GM21390 (cell line): ENCODE measurements at regions not wholly inside any gene's neighbourhood (a gene's known extent, or its start where the extent isn't known, plus 50 kb on each side); places are given as distances from the start of the nearest gene placed in this dataset.

Experiments used
- ATAC-seq: cut with Tn5 transposase; IDR thresholded peaks from one replicate; pipeline ENCODE4 v1.9.1; 2021; ENCODE audit not compliant: unreplicated experiment

- ATAC-seq, result no peak
These were observed 1451.0 kb upstream of the IGFBP7 start for GRCh38 chr4:58561170-58561569.

DNA sequence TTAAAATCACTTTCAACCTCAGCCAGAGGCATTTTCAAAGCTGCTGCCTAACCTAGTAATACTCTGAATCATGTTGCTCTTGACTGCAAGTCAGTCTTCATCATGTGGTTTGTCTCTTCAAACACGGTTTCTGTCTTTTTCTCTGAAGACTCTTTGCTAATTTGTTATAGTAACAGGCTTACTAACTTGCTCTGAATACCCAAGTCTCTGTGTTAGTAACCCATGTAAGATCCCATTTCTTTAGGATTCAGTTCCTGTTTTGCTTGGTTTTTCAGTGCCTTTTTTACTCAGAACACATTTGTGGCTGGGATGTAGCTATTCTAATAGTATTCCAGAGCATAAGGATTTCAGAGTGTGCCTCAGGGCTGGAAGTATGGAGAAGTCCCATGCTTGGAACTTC, 1450.6 kb upstream of the IGFBP7 start:
- ATAC-seq, result no peak

GRCh38 chr4:58553679-58554078, 1443.5 kb upstream of the IGFBP7 start:
- no peak for ATAC-seq

GRCh38 chr4:58553031-58553430, 1442.8 kb upstream of the IGFBP7 start:
- ATAC-seq, result no peak

DNA sequence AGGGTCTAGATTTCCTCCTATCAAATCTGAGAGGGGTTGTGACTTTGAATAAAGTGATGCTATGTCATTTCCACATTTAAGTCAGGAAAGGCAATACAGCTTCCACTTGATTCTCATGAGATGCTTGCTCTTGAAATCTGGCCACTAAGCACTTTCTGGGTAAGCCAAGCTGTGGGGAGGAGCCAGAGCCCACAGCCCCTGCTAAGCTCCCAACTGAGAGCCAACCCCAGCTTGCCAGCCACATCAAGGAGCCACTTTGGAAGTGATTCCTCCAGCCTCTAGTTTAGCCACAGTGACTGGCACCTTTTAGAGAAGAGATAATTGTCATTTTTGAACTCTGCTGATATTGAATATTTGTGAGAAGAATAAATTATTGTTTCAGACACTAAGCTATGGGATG, 1441.5 kb upstream of the IGFBP7 start:
- ATAC-seq, result no peak

- ATAC-seq, result no peak
These were observed 1433.3 kb upstream of the IGFBP7 start for GRCh38 chr4:58543465-58543864.

- ATAC-seq, result no peak
These were observed 1431.7 kb upstream of the IGFBP7 start for GRCh38 chr4:58541926-58542325.

DNA sequence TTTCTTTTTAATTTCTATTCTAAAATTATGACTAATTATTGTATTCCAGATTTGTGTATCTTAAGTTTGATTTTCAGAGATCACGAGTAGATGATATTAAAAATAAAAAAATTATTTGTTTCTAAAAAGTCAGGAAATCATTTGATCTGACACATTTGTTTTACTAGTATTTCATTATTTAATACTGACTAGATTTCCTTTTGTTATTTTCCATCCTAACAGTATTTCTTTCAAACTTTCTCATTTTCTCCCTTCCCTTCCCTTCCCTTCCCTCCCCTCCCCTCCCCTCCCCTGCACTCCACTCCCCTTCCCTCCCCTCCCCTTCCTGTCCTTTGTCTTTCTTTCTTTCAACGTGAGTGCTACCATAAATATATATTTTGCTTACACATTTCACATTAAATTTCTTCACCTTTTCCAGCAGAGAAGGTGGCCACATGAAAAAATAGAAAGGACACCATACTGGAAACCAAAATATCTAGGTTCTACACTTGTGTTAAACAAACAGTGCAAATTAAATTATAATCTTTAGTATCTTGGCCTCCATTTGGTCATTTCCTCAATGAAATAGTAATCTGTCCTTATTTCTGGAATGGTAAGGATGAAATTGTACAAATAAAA, 1412.7 kb upstream of the IGFBP7 start:
- no peak for ATAC-seq

GRCh38 chr4:58515226-58515625, 1405.0 kb upstream of the IGFBP7 start:
- no peak for ATAC-seq

DNA sequence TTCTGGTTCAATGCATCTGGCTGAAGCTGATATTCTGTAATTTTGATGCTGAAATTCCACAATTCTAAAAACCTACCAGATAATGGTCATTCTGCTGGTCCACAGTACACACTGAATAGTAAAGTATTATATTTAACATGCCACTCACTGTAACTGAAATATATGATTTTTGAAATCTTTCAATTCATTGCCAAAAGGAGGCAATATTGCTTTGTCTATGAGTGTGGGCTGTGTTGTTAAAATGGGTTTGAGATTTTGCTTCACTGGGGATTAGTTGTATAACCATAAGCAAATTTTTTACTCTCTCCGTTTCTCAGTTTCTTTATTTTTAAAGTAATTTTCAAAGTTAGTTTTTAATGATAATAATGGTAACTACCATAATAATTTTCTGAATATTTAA, 1404.1 kb upstream of the IGFBP7 start:
- ATAC-seq, result no peak

GRCh38 chr4:58510652-58511051, 1400.5 kb upstream of the IGFBP7 start:
- no peak for ATAC-seq

DNA sequence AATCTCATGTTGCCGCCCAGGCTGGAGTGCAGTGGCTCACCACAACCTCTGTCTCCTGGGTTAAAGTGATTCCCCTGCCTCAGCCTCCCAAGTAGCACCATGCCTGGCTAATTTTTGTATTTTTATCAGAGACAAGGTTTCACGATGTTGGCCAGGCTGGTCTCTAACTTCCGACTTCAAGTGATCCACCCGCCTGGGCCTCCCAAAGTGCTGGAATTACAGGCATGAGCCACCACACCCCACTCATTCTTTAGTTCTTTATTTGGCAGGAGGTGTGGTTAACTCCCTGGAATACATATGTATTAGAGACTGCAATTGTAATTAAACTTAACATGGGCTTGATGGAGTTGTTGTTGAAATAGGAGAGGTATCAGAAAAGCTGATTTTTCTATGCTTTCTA, 1396.9 kb upstream of the IGFBP7 start:
- ATAC-seq, result no peak

DNA sequence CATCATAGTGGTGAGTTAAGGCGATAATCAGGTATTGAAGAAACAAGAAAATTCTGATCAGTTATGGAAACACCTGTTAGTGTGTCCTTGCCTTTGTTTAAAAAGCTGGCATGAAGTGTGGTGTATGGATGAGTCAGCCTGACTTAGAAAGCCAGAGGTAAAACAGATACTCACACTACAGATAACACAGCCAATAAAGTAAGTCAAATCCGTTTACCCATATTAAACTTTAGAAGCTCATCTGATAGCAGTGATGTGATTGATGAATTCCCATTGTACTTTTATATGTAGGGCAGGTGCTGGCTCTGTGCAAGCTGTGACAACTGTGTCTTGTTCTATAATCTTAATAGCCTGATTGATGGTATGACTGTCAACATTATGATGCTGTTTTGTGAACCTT, 1392.7 kb upstream of the IGFBP7 start:
- no peak for ATAC-seq

DNA sequence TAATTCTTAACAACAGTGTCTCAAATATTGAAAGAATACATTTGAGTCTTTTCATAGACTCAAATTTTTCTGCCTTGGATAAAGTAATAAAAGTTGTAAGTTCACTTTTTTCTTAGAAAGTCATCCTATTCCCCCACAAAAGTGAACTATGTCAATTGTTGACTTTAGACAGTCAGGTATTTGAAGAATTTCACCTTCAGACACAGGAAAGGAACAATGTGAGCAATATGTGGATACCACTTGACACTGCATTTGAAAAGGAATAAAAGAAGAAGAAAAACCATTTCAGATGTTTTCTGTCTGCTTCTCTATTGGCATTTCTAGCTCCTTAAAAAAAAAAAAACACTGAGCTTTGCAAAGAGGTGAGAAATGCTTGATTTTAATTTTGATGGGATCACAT, 1389.0 kb upstream of the IGFBP7 start:
- ATAC-seq, result no peak

DNA sequence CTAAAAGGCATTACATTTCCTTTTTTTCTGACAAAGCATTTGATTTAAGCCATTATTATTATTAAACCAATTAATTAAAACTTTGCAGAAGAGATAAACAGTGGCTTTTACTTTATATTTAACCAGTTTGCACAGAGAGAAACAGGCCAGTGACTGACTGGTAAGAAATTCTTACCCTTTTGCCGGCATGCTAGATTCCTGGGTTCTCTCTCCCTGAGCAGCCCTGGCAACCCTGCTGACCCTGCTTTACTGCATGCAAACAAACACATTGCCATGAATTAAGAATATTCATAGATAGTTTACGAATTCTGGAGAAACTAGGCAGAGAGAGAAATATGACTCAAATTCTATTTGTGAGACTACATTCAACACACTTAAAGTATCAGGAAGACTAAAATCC, 1381.4 kb upstream of the IGFBP7 start:
- ATAC-seq, result no peak

DNA sequence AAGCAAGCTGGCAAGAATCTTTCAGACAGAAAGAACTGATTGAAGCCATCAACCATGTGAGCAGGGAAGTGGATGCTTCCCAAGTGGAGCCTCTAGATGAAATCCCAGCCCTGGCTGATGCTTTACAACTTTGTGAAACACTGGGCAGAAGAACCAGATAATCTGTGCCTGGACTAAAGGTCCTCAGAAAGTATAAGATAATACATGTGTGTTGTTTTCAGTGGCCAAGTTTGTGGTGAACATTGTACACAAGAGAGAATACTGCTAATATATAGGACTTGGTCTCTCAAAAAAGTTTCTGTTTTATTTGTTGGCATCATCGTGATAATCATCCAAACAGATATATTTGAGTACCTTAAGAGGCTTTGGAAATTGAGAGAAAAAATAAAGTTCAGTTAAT, 1367.8 kb upstream of the IGFBP7 start:
- no peak for ATAC-seq

- ATAC-seq, result no peak
These were observed 1367.3 kb upstream of the IGFBP7 start for GRCh38 chr4:58477513-58477912.

DNA sequence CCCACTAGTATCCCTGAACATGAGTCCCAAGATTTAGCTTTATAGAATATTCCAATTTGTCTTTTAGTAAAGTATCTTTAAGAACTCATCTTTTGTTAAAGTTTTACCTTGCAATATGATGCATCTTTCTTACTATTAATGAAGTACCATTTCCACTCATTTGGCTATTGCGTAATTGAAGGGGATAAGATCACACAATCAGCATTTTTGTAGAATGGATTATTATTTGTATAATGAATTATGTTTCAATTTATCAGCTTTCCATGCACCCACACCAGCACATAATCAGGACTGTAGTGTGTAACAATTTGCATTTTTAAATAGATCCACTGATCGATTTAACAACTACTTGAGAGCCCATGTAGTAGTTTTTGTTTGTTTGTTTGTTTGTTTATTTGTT, 1364.9 kb upstream of the IGFBP7 start:
- no peak for ATAC-seq

- no peak for ATAC-seq
These were observed 1354.8 kb upstream of the IGFBP7 start for GRCh38 chr4:58465031-58465430.

DNA sequence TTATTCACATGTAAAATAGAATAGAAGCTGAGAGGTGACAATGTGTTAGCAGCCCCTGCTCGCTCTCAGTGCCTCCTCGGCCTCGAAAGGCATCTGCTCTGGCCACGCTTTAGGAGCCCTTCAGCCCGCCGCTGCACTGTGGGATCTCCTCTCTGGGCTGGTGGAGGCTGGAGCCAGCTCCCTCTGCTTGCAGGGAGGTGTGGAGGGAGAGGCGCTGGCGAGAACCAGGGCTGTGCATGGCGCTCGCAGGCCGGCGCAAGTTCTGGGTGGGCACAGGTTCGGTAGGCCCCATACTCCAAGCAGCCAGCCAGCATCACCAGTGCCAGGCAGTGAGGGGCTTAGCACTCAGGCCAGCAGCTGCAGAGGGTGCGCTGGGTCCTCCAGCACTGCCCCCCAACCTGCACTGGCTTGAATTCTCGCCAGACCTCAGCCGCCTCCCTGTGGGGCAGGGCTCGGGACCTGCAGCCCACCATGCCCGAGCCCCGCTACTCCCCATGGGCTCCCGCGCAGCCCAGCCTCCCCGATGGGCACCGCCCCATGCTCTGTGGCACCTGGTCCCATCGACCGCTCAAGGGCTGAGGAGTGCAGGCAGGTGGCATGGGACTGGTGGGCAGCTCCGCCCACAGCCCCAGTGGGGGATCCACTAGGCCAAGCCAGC, 1346.7 kb upstream of the IGFBP7 start:
- ATAC-seq, result no peak

GRCh38 chr4:58453956-58454355, 1343.8 kb upstream of the IGFBP7 start:
- ATAC-seq, result no peak

DNA sequence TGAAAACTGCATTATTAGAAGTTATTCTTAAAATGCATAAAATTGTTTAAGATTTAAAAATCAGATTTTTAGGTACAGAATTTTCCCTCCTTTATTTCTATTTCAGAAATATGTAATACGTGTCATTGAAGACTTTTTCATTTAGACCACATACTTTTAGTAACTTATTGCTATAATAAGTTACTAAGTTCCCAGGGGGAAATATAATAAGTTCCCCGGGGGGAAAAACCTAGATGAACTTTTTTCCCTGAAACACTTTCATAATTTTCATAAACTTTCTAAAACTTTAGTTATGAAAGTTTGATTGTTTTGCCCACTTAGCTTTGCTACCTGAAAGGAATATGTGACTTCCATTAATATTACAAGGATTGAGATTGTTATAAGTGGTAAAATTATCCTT, 1341.5 kb upstream of the IGFBP7 start:
- no peak for ATAC-seq

DNA sequence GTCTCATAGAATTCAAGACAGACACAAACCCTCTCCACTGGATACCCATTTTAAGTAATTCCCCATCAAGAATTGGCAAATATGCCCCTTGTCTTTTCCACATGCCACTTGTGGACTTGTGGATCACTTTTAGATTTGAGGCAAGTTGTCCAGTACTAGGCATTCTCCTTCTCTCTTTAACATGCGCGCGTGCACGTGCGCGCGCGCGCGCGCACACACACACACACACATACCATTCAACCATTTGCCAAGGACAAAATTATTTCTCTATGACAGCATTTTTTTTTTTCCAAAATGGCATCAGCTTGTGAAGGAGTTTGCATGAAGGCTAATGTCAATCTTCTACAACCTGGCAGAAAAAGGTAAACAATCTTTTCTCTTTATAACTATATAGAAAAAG, 1325.7 kb upstream of the IGFBP7 start:
- no peak for ATAC-seq
